OCI-LY3 (cell line): ENCODE measurements at regions not wholly inside any gene's neighbourhood (a gene's known extent, or its start where the extent isn't known, plus 50 kb on each side); places are given as distances from the start of the nearest gene placed in this dataset.

Source experiments
- EZH2phosphoT487 ChIP-seq: fragments of 200-600 bp; shearing (Covaris generic); IDR thresholded peaks from 2 replicates; pipeline ENCODE4 v1.6.1; 2018; ENCODE audit warnings: antibody characterized with exemption, mixed run types, low read depth
- TF ChIP-seq, protein P1 (sequence below): fragments of 200-600, 300-600 bp; sonication (generic); IDR thresholded peaks from 2 replicates; pipeline ENCODE4 v1.5.1; 2014; ENCODE audit warnings: antibody characterized with exemption, low read length, low read depth

DNA sequence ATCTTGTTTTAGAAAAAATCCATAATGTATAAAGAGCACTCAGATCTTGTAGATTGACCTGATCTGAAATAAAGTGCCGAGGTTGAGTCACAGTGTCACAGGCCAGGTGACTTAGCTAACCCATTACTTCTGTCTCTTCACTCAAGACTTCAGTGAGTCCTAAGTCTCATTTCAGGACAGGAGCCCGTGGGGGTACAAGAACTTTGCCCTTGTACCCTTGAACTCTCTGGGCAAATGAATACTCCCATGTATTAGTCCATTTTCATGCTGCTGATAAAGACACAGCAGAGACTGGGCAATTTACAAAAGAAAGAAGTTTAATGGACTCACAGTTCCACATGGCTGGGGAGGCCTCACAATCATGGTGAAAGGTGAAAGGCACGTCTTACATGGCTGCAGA is 160.2 kb downstream of the ZPLD1 start:
- TF ChIP-seq, protein P1, sequence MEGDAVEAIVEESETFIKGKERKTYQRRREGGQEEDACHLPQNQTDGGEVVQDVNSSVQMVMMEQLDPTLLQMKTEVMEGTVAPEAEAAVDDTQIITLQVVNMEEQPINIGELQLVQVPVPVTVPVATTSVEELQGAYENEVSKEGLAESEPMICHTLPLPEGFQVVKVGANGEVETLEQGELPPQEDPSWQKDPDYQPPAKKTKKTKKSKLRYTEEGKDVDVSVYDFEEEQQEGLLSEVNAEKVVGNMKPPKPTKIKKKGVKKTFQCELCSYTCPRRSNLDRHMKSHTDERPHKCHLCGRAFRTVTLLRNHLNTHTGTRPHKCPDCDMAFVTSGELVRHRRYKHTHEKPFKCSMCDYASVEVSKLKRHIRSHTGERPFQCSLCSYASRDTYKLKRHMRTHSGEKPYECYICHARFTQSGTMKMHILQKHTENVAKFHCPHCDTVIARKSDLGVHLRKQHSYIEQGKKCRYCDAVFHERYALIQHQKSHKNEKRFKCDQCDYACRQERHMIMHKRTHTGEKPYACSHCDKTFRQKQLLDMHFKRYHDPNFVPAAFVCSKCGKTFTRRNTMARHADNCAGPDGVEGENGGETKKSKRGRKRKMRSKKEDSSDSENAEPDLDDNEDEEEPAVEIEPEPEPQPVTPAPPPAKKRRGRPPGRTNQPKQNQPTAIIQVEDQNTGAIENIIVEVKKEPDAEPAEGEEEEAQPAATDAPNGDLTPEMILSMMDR = no peak
- no peak for TF ChIP-seq EZH2phosphoT487
